ENCODE measurements at regions not wholly inside any gene's neighbourhood (a gene's known extent, or its start where the extent isn't known, plus 50 kb on each side); places are given as distances from the start of the nearest gene placed in this dataset.
"Not testable (repeated sequence)": the region's sequence is repeated elsewhere in the genome, so short reads cannot be mapped to it uniquely, and the experiment has no call there.

DNA sequence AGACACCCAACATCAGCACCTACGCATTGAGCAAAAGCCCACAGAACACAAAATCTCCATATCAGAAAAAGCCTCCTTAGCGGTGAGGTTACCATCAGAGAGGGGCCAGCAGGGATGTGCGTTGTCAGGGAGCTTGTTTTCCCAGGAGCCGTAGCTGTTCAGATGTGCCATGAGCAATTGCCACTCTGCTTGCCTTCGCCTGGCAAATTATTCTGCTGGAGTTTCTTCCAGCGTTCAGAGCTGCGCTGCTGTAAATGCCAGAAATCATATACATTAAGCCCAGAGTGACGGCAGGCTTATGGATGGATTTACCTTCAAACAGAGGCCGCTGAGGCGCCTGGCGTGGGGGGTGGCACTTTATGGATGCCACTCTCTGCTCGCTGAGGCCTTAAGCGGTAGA is 632.3 kb downstream of the BCOR start:
- DNase-seq: no peak

DNA sequence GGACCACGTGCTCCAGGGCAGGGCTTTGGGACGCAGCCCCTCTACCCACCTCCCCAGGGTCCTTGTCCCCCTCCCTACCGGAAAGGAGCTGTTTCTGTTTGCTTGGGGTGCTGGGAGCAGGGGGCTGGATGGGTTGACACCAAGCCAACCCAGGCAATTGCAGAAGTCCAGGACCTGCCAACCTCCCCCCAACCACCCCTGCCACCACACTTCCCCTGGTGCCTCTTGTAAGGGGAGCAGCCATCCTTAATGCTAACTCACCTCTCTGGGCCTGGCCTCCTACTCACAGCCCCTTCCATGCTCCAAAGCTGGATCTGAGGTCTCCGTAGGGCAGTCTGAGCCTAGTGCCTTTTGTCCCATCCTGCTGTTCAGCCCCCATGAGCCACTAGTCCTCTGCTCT is 631.9 kb downstream of the BCOR start:
- no peak for DNase-seq

DNA sequence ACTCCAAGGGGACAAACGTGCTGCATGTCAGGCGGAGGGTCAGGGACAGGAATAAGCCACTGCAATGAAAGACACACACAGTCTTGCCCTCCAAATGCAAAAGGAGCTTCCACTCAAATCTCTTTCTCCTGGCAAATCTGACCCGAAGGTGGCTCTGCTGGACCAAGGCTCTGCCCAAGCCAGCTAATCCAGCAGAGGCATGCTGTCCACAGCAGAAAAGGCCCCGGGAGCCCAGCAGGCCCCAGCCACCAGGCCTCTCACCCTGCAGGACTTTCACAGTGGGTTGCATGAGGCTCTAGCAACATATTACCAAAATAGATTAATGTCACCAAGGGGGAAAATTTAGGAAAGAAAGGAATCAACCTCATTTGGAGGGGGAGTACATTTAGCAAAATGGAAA is 628.6 kb downstream of the BCOR start:
- DNase-seq: no peak

DNA sequence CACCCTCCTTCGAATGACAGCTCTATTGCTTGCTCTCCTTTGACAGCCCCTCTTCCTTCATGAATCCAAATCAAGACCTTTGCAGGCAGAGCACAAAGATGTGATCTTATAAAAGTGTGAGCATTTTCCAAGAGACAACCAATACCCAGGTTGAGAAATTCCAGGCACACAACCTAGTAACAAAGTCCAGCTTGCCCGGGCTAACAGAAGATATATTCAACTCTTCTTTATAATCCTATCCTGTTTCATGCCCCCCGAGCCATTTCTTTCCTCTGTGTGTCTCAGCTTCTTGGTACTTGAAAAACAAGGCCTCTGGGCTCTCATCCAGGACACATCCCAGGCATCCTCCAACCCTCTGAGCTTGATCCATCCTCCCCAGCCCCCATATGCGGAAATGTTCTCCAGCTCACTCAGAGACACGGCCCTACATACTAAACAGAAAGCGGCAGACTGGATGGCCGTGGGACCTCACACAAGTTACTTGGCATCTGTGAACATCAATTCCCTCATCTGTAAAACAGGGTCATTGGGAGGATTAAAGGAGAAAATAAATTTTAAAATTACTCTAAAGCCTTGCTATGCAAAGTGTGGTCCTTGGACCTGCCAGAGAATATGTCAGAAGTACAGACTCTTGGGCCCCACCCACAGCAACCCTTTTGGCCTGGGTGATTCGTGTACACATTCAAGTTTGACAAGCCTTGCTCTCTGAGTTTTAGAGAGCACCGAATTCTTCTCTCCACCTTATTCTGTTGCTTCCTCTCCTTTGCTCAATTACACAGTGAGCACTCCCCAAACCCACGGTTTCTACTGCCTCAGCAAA is 627.0 kb downstream of the BCOR start:
- peak in 26 of 51 donors; percentile 1 to 49 (median 24) for DNase-seq

DNA sequence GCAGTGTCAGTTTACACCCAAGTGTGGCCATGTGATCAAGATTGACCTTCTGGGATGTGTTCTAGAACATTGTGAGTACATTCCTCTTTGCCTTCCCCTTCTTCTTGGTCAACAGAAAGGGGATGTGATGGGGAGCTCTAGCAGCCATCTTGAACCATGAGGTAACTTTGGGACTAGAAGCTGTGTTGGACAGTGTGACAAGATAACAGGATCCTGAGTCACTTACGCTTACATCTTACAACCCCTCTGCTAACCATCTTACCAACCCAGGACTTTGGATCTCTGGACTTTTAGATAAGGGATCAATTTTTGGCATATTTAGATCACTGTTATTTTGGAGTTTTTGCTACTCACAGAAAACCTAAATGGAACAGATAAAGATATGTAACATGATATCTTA is 625.6 kb downstream of the BCOR start:
- no peak for DNase-seq

DNA sequence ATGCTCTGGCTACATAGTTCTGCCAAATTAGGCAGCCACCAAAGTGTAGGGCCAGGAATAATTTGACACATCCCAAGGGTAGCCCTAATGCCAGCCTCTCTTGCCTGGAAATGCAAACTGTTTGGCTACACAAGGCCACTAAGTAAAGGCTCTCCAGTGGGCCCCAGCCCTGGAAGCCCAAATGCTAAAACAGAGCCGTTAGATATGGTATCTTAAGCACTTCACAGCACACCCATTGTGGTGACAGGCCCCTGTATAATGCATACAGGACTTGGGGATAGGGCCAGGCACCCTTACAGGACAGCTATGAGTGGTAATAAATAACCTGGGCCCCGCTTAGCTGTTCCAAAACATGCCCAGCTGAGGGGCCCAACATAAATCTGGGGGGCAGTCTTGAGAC is 623.9 kb downstream of the BCOR start:
- DNase-seq: no peak

DNA sequence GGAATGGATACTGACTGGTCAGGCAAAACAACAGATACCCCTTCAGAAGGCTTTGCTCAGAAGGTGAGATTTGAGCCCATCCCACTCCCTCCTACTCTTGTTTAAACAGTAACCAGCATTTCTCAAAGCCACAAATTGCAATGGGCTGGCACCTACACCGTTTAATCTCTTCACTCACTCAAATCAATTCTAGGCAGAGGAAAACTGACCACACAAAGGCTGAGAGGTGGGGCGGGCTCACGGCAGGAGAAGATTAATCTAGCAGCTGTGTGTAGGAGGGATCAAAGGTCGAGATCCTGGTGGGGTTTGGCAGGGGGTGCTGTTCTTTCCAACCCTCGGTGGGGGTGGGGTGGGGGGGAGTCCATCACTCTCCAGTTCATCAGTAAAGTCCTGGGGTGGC is 622.4 kb downstream of the BCOR start:
- no peak for DNase-seq

DNA sequence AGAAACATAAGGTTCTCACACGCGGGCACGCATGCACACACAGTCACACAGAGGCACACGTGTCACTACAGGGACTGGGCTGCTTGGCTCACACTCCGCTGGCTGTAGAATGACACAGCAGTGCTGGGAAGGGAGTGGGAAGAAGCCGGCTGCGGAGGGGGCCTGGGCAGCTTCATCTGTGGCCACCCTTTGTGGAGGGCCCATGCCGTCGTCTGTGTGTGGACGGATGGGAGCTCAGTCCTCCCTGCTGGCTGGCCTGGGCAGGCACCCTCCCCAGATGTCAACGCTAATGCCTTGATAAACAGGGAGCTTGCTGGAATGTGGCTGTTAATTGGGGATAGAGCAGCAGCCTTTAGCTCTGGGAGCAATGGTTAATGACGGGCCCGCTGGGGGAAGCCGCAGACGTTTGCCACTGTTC is 621.1 kb downstream of the BCOR start:
- no peak for DNase-seq

DNA sequence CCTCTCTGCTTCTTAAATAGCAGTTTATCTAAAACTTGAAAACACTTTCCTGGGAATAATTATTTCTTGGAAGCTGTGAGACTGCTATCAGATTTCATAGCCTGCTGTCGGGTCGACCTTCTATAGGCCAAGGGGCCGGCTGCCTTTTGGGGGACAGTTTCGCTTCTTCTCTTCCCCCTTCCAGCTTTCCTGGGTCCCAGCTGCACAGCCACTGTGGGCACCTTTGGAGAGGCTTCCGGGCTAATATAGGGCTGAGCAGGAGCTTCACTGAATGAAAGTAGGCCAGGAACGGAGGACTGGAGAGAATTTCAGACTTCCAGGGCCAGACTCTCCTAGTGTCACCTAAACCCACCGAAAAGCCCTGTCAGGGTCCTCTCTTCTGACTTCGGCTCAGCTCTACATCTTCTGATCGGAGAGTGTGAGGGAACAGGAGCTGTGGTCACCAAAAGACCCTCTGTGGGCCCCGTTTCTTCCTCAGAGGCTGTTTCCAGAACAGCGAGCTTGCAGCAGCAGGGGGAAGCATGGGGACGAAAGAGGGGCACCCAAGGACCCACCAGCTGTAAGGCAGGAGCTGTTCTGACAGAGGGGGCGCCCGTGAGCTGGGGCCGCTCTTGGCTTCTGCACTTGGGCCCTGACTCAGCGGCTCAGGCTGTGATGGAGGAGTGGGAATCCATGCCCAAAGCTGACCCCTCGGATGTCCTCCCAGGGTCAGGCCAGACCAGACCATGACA is 620.6 kb downstream of the BCOR start:
- DNase-seq: no peak

DNA sequence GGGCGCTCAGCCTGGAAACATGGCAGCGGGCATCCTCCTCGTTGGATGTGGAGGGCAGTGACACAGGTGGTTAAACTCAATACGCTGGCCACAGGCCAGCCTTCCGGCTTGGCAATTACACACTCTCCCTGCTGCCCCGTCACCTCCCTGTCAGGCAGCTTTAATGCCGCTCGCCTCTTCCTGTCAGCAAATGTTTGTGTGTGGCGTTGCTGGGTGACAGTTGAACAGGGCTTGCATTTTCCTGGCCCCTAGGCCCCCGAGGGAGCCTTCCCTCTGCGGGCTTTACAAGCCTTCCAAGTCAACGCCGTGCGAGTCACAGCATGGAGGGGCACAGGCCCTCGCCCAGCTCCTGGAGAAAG is 620.0 kb downstream of the BCOR start:
- DNase-seq: peak in 1 of 51 donors; percentile 8

DNA sequence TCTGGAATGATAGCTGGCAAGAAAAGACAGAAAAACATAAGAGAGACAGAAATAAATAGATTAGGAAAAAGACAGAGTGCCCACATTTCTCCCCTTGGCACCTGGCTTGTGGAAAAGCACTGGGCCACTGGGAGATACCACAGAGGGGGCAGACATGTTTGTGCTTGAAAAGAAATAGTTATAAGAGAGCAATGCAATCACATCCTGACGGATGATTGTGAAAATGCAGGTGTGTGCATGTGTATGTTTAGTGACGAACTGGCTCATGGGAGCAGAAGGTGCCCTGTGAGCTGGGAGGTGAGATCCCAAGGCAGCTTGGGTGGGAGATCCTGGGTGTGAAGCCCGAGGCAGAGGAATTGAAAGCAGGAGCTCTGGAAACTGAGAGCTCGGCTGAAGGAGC is 617.9 kb downstream of the BCOR start:
- no peak for DNase-seq

DNA sequence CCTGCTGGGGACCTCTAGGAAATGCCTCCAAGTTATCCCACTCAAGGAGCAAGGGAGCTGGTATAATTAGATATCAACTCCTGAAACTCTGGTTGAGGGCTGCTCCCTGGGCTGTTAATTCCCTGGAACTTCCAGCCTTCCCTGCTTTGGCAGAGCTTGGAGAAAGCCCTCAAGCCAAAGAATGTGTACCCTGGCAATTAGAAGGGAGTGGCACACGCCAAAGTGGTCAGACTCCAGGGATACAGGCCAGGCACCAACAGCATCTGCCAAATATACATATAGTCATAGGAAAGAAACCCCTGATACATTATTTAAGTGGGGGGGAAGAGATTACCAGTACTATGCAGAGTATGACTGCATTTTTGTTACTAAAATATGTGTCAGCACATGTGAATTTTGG is 616.8 kb downstream of the BCOR start:
- no peak for DNase-seq

DNA sequence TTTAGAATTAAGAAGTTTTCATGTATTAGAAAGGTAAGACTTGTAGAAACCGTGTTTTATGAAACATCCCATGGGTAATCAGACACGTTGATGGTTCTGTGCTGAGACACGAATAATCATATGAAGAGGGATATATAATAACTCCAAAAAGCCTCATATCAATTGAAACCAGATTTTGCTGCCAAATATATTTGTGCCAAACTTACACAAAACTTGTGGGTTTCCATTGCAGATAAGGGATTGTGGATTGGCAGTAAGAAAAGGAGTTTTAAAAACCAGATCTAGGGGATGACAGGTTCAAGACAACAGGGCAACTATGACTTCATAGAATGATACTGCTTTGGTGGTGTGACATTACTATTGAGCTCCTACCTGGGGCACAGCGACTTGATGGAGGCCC is 616.1 kb downstream of the BCOR start:
- DNase-seq: no peak

DNA sequence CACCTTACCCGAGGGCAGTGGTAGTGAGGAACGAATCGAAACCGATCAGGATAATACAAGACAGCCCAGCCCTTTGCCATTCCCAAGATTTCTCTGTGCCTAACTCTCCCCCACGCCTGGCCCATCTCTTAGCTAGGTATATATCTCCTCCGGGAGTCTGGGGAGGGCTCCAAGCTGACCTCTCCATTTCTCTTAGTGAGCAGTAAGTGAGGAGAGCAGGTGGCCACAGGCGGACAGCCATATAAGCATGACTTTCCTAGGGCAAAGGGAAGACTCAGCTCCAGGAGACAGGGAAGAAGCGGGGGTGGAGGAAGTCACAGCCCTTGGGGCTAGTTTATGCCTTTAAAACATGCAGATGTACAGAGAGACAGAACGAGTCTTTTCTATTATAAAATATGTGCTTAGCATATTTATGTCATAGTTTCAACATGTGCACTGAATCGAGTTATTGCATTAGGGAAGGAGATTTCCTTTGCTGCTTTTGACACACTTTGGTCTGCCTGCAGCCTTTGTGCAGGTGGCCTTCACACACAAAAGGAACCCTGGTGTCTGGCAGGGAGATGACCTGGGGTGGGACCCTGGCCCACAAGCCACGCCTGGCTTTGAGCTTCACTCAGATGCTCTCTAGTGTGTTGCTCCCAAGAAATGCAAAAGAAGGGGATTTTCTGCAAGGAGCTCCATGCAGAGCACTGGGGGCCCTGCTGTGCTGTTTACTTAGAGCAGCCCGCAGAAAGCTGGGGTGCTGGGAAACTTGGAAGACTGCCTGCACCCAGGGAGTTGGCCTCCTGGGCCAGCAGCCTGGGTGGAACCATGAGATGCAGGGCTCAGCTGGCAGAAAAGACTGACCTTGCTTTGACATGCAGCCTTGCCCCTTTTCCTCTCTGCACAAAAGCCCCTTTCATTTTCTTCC is 613.3 kb downstream of the BCOR start:
- peak in 19 of 51 donors; percentile 0 to 27 (median 4) for DNase-seq

DNA sequence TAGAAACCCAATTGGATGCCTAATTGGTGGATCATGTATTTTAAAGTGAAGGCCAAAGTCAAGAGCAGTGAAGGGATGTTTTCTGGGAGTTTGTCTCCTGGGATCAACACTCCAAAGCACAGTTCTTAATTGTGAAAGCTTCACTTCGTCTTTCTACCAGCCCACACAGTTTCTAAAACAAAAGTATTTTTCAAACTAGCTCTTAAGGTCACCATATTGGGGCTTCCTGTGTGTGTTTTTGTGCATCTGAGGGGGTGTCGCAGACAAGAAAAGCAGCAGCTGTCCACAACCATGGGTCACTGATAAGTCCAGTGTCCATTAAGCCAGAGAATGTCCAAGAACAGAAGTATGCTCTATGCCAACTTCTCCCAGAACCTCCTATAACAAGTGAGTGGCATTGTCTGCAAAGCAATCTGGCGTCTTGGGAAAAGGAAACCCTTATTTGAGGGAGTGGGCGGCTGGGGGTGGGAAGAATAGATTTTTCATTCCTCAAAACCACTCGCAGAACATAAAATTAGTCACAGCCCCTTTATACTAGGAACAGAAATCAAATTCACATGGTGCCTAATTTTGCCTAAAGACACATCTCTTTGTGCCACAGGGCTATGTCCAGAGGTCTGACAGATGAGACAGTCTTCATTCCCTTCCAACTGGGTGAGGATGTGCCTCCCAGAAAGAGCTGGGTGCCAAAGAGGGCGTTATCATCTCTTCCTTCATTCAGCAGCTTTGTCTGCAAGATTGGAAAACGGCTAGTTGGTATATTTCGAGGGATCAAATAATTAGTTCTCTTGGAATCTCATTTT is 610.4 kb downstream of the BCOR start:
- peak in 1 of 51 donors; percentile 0 for DNase-seq

DNA sequence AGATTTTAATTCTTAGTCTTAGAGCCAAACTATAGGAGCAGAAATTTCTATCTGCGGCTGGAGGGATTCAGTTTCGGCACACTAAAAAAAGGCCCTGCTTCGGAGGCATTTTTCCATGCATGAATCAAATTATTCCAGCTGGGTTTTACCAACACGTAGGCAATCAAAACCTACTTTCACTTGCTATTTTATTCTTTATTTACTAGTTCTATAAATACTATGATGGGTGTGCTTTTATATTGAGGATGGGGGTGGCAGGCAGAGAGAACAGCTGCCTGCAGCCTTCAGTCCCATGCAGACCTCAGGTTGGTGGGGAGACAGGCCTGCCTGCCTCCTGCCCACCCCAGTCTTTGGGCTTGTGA is 609.8 kb downstream of the BCOR start:
- DNase-seq: no peak

DNA sequence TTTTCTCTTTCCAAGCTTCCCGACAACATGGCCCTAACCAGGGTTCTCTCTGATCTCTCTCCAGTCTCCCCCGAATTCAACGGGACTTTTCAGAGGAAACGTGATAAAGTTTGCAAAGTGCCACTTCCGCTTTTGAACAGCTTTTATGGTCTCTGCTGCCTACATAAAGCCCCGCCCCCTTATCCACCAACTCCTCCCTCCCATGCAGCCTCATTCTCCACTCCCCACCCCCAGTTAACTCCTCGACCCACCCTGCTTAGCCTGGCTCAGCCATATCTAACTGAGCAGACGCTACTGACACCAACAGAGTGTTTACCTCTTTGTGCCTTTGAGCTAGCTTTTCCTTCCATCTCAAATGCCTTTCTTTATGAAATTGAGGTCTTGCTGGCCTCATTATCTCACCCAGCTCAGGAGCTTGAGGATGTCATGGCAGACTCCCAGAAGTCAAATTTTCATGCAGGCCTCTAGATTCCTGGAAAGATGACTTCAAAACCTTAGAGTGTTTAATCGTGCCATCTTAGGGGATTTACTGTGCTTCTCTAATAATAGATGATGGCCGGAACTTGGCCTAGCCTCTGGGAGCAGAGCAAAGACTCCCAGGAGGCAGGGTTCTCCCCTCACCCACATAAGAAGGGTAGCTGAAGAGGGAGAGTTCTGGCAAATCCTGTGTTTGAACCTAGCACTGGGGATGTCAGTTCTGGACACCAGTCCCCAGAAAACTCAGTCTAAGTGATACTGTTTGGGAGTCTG is 606.0 kb downstream of the BCOR start:
- DNase-seq: peak in 1 of 51 donors; percentile 0

DNA sequence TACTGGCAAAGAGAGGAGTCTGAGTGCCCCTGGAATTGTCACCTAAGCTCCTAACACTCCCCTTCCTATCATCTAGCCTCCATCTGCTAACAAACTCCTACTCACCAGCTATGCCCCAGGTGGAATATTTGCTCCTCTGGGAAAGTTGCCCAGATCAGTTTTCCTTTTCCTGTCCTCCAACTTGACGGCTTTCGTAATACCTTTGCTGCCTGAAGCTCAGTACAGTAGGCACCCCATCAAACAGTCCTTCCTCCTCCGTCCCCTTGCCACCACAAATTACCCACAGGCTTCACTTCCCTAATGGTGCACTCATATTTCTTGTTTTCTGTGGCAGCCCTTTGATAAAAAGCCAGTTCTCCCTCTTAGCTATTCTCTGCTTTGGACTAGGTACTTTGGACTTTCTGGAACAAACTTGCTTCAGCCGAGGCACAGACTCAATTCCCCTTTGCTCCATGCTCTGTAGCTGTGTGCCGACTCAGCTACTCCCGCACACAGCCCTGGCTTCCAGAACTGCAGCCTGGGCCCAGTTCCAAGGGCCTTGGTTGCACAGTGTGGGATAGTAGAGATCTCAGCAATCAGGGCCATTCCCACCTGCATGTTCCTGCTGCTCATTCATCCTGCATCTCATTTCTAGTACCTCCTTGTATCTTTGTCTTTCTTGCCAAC is 605.1 kb downstream of the BCOR start:
- peak in 3 of 51 donors; percentile 0 to 3 (median 2) for DNase-seq

DNA sequence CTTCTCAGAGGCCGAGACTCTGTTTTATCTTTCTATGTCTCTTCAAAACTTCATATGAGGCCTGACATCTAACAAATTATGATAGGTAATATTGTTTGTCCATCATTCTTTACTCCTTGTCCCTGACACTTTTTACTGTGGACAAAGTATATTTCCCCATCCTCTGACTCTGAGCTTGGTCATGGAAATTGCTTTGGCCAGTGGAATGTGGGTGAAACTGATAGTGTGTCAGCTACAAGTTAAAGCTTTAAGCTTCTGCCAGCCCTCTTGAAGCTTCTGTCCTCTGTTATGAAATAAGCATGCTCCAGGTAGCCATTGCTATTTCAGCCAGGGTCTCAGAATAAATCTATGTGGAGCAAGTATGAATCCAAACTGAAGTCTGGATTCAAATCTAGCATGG is 604.6 kb downstream of the BCOR start:
- DNase-seq: no peak

DNA sequence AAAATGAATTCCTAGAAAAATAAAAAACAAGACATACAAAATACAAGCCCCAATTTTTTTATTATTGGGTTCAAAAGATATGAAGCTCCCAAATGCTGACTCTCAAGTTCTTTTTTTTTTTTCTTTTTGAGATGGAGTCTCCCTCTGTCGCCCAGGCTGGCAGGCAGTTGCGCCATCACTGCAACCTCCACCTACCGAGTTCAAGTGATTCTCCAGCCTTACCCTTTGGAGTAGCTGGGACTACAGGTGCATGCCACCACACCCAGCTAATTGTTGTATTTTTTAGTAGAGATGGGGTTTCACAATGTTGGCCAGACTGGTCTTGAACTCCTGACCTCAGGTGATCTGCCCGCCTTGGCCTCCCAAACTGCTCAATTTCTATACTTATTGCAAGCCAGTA is 600.6 kb downstream of the BCOR start:
- not testable (repeated sequence) for DNase-seq
